GDM1 (cell line): ENCODE measurements at regions not wholly inside any gene's neighbourhood (a gene's known extent, or its start where the extent isn't known, plus 50 kb on each side); places are given as distances from the start of the nearest gene placed in this dataset.

Source experiments
- DNase-seq: peaks from one replicate; lab custom pipeline; 2025; lab: John Stamatoyannopoulos, UW

GRCh38 chr5:2131826-2132496, 249.2 kb upstream of the IRX4 start:
- no peak for DNase-seq

GRCh38 chr5:2131196-2131595, 248.5 kb upstream of the IRX4 start:
- no peak for DNase-seq

- DNase-seq, result no peak
These were observed 247.6 kb upstream of the IRX4 start for GRCh38 chr5:2130361-2130760.

GRCh38 chr5:2129568-2130272, 247.0 kb upstream of the IRX4 start:
- no peak for DNase-seq

- no peak for DNase-seq
These were observed 246.1 kb upstream of the IRX4 start for GRCh38 chr5:2128686-2129355.

- DNase-seq, result no peak
These were observed 243.8 kb upstream of the IRX4 start for GRCh38 chr5:2126512-2126911.

GRCh38 chr5:2125901-2126265, 243.2 kb upstream of the IRX4 start:
- no peak for DNase-seq

GRCh38 chr5:2125171-2125900, 242.6 kb upstream of the IRX4 start:
- DNase-seq, result no peak

- no peak for DNase-seq
These were observed 241.9 kb upstream of the IRX4 start for GRCh38 chr5:2124434-2125170.

GRCh38 chr5:2123874-2124273, 241.1 kb upstream of the IRX4 start:
- no peak for DNase-seq

- DNase-seq, result no peak
These were observed 237.6 kb upstream of the IRX4 start for GRCh38 chr5:2120361-2120760.

- no peak for DNase-seq
These were observed 236.8 kb upstream of the IRX4 start for GRCh38 chr5:2119573-2119972.

GRCh38 chr5:2113348-2114131, 230.8 kb upstream of the IRX4 start:
- no peak for DNase-seq

- DNase-seq, result no peak
These were observed 229.7 kb upstream of the IRX4 start for GRCh38 chr5:2112173-2113025.

- no peak for DNase-seq
These were observed 228.9 kb upstream of the IRX4 start for GRCh38 chr5:2111569-2112105.

- no peak for DNase-seq
These were observed 228.3 kb upstream of the IRX4 start for GRCh38 chr5:2110934-2111462.

- no peak for DNase-seq
These were observed 227.6 kb upstream of the IRX4 start for GRCh38 chr5:2110137-2110933.

GRCh38 chr5:2109566-2109965, 226.8 kb upstream of the IRX4 start:
- no peak for DNase-seq

- DNase-seq, result no peak
These were observed 224.0 kb upstream of the IRX4 start for GRCh38 chr5:2106721-2107120.
